ENCODE measurements at regions not wholly inside any gene's neighbourhood (a gene's known extent, or its start where the extent isn't known, plus 50 kb on each side); places are given as distances from the start of the nearest gene placed in this dataset.

- ChIA-PET POLR2A (no interaction called here), CTCF (ENCODE audit: low intra/inter-chr PET ratio) (no interaction called here)
- in situ Hi-C loops (cut with MboI) = no loop called here
- Histone ChIP-seq H3K4me1 (replicated peaks in 1 of 2; ENCODE audit: control insufficient read depth in 2 of 2, insufficient read depth in 2 of 2, low read length in 2 of 2) (no peaks in the 10 kb centered on the region), H2AFZ (ENCODE audit: low read depth, low read length) (no peak overlapping the region), H3K9ac (ENCODE audit: insufficient read depth in 1 of 2, low read depth in 2 of 2, low read length in 2 of 2) (no peak overlapping the region), H3K4me3 (no peak overlapping the region), H3K4me2 (ENCODE audit: insufficient read depth, low read length) (no peak overlapping the region), H3K79me2 (ENCODE audit: control insufficient read depth, insufficient read depth, low read length) (no peaks in the 10 kb centered on the region), H3K9me3 (replicated peaks; ENCODE audit: control insufficient read depth, insufficient read depth, low read depth, low read length) (peaks cover 39% of the 10 kb centered on the region), H3K9me1 (ENCODE audit: control insufficient read depth, insufficient read depth, low read length) (no peaks in the 10 kb centered on the region), H4K20me1 (replicated peaks; ENCODE audit: control insufficient read depth, insufficient read depth, low read length) (no peaks in the 10 kb centered on the region), H3K27ac (ENCODE audit: extremely low read depth, low read depth, low read length) (no peak overlapping the region), H3K27me3 (ENCODE audit: control insufficient read depth in 2 of 2, insufficient read depth in 2 of 2, low read length in 2 of 2) (no peaks in the 10 kb centered on the region), H3K36me3 (ENCODE audit: control insufficient read depth, insufficient read depth, low read length) (peaks cover 48% of the 10 kb centered on the region)
- FAIRE-seq (no peak), ATAC-seq (no peak), DNase-seq (ENCODE audit: extremely low read depth in 1 of 4, low spot score in 3 of 4) (no peak)
- BruUV-seq (replicated peaks) = no TSS peak
- 0 out of 2 replicates have a peak, but pooled peaks have one; percentile 18 for TF ChIP-seq CEBPB (tag; IDR thresholded peaks at IDR 0.05)
- TF ChIP-seq SP1 (CRISPR knock-in tag; IDR thresholded peaks at IDR 0.05) = no peak
- TF ChIP-seq CEBPG (CRISPR knock-in tag; IDR thresholded peaks at IDR 0.05) = no peak
- TF ChIP-seq CEBPG (tag; conservative IDR thresholded peaks at IDR 0.05 in 1 of 2, IDR thresholded peaks at IDR 0.05 in 1 of 2) = peak; percentile 35 to 68; a peak in 2 of 4 replicates
- TF ChIP-seq ZSCAN32 (CRISPR knock-in tag; IDR thresholded peaks at IDR 0.05) = 0 out of 2 replicates have a peak, but pooled peaks have one; percentile 27
- peak; percentile 31; the same call in 1 of the 2 replicates for TF ChIP-seq ATF3 (IDR thresholded peaks at IDR 0.05)
- TF ChIP-seq ATF3 (CRISPR knock-in tag; conservative IDR thresholded peaks at IDR 0.05) = no peak
- 94% methylated on average over 2 of the region's 2 CpGs for WGBS (ENCODE audit: insufficient coverage, low coverage, missing lambda C conversion rate)
- intact Hi-C loops (cut with micrococcal nuclease) = no loop called here
These were observed 115.3 kb downstream of the ZNF33B start for GRCh38 chr10:42523098-42523497.

Data from K562 (cell line).